IMR-90 (cell line): ENCODE measurements at regions not wholly inside any gene's neighbourhood (a gene's known extent, or its start where the extent isn't known, plus 50 kb on each side); places are given as distances from the start of the nearest gene placed in this dataset.

Experiments
- CEBPB ChIP-seq: IDR thresholded peaks from 2 replicates; pipeline ENCODE4 v1.6.1; 2012; ENCODE audit warnings: low read depth, low read length, improper control_type of control experiment
- POLR2A ChIP-seq: IDR thresholded peaks from 2 replicates; pipeline ENCODE4 v1.6.1; 2012; ENCODE audit warnings: mild to moderate bottlenecking, low read depth, low read length
- RAD21 ChIP-seq: IDR thresholded peaks from 2 replicates; pipeline ENCODE4 v1.6.1; 2012; ENCODE audit warnings: low read length, improper control_type of control experiment
- TF ChIP-seq, protein P1 (sequence below): conservative IDR thresholded peaks from 2 replicates; pipeline ENCODE4 v1.5.1; 2012; ENCODE audit warnings: mild to moderate bottlenecking, low read depth, low read length, improper control_type of control experiment

DNA sequence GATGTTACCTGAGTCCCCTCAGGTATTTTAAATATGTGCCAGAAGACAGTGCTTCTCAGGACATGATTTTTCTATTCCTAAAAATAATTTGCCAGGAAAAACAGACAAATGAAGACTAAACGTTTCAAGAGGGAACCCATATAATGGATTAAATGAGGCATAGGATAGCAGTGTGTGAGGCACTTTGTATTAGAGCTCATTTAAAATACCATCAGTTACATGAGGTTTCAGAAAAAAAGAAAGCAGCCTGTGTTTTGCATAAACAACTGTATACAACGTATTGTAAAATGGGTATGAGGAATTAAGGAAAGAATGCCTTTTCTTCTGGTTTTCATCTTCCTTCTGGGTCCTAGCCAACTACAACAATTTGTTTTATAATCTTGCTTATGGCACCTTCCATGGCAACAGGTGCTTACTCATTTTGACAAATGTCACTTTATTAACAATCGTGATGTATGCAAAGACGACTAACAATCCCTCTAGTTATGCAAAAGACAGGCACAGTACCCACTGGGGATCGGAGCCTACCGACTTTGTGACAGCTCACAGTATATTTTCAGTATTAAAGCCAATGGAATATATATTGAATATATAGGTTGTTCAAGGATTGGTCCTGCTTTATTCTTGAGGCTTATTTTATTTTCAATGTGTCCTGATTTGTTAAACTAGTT lies 231.6 kb upstream of the ZNF717 start:
- TF ChIP-seq POLR2A (no peak), RAD21 (no peak), CEBPB (no peak)
- TF ChIP-seq, protein P1, sequence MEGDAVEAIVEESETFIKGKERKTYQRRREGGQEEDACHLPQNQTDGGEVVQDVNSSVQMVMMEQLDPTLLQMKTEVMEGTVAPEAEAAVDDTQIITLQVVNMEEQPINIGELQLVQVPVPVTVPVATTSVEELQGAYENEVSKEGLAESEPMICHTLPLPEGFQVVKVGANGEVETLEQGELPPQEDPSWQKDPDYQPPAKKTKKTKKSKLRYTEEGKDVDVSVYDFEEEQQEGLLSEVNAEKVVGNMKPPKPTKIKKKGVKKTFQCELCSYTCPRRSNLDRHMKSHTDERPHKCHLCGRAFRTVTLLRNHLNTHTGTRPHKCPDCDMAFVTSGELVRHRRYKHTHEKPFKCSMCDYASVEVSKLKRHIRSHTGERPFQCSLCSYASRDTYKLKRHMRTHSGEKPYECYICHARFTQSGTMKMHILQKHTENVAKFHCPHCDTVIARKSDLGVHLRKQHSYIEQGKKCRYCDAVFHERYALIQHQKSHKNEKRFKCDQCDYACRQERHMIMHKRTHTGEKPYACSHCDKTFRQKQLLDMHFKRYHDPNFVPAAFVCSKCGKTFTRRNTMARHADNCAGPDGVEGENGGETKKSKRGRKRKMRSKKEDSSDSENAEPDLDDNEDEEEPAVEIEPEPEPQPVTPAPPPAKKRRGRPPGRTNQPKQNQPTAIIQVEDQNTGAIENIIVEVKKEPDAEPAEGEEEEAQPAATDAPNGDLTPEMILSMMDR, result no peak
